Astrocyte (in vitro differentiated cells and primary cell): ENCODE measurements at regions not wholly inside any gene's neighbourhood (a gene's known extent, or its start where the extent isn't known, plus 50 kb on each side); places are given as distances from the start of the nearest gene placed in this dataset.

Experiments
- EZH2 ChIP-seq: IDR thresholded peaks from 2 replicates; pipeline ENCODE4 v1.6.1; 2012; ENCODE audit warnings: mild to moderate bottlenecking, low read length, inconsistent platforms; ENCODE audit not compliant: insufficient read depth
- TF ChIP-seq, protein P1 (sequence below): IDR thresholded peaks from 2 replicates; pipeline ENCODE4 v1.5.1; 2011; ENCODE audit warnings: low read depth, mild to moderate bottlenecking, inconsistent platforms, low read length, moderate library complexity; ENCODE audit not compliant: insufficient read depth

DNA sequence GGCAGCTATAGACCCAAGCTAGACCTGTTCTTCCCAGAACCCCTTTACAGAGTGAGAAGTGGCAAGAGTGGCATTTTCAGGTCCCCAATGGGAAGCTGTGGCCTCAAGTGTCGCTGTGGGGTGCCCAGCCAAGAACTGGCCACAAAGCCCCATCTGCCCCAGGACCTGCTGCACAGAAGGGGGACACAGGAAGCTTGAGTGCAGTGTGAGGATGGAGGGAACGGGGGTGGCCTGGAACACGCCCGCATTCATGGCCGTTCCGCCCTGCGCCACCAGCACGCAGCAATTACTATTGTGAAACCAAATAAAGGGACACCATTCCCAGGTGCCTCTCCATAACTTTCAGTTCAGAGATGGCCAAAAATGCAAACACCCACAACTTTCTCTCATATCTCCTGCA lies 237.6 kb upstream of the TCERG1L start:
- TF ChIP-seq, protein P1, sequence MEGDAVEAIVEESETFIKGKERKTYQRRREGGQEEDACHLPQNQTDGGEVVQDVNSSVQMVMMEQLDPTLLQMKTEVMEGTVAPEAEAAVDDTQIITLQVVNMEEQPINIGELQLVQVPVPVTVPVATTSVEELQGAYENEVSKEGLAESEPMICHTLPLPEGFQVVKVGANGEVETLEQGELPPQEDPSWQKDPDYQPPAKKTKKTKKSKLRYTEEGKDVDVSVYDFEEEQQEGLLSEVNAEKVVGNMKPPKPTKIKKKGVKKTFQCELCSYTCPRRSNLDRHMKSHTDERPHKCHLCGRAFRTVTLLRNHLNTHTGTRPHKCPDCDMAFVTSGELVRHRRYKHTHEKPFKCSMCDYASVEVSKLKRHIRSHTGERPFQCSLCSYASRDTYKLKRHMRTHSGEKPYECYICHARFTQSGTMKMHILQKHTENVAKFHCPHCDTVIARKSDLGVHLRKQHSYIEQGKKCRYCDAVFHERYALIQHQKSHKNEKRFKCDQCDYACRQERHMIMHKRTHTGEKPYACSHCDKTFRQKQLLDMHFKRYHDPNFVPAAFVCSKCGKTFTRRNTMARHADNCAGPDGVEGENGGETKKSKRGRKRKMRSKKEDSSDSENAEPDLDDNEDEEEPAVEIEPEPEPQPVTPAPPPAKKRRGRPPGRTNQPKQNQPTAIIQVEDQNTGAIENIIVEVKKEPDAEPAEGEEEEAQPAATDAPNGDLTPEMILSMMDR, result no peak
- TF ChIP-seq EZH2, result no peak
